HG02798 (cell line): ENCODE measurements at regions not wholly inside any gene's neighbourhood (a gene's known extent, or its start where the extent isn't known, plus 50 kb on each side); places are given as distances from the start of the nearest gene placed in this dataset.

Experiments used
- ATAC-seq: cut with Tn5 transposase; IDR thresholded peaks from one replicate; pipeline ENCODE4 v1.9.1; 2021; ENCODE audit warnings: mild to moderate bottlenecking; ENCODE audit not compliant: unreplicated experiment, poor library complexity

GRCh38 chr15:26378304-26378703, 394.6 kb downstream of the GABRB3 start:
- no peak for ATAC-seq

DNA sequence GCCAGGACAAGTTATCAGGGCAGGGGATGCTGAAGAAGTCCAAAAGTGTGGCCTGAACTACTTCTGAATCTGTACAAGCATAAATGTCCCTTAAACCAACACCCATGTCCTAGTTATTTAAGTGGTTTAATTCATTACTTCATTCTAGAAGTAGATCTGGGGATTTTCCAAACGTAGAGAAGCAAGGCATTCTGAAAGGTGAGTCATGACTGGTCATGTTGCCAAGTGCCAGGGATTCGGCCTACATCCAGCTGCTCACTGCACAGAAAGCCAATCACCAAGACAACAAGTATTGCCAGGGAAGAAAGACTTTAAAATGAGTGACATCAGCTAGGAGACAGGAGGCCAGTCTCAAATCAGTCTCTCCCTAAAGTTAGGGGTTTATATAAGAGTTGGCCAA, 396.6 kb downstream of the GABRB3 start:
- ATAC-seq: no peak

DNA sequence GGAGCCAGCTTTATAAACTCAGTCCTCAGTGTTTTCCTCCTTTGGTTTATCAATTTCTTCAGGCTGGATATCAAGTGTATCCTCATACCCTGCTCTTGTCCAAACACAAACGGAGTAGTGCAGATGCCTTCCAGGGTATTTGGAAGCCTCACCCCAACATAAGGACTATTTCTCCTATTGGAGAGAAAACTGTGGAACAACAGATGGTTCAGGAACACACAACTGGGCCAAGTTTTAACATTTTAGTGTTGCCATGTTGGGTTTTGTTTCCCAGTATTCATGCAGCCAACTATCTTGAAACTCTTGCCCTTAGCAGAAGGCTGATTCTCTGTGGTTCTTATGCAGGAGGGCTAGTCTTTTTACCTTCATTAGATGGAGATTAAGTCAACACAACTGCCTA, 398.1 kb downstream of the GABRB3 start:
- no peak for ATAC-seq

DNA sequence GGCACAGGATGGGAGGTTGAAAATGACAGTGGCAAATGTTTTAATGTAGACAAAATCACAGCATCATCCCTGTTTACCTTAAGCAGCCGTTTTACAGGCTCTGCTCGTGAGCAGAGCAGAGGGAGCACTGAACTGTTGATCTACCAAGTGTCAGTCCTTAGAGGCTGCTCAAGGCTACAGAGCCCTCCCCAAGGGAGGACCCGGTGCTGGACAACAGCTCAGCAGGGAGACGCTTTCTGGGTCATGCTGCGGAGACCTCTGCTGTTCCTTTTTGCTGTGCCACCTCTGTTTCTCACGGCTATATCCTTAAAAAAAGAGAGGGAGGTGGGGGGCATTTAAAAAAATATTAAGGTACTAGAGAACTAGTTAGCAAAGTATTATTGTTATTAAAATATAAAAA, 400.2 kb downstream of the GABRB3 start:
- ATAC-seq: no peak

GRCh38 chr15:26365077-26365476, 407.8 kb downstream of the GABRB3 start:
- no peak for ATAC-seq

DNA sequence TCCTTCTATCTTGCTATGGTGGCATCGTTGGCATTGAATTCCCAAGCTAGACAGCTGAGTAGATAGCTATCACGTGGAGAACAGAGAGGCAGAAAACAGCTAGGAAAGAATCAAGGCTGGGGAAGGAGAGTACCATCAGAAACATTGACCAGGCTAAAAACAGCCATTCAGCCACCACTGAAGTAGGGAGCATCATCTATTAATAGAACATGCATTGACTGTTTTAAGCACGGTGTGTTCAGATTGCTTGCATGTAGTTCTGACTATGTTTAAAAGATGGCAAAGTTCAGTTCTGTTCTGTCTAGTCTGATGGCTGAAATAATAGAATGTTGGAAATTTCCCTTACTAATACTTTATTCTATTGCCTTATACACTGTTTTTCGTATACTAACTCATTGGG, 413.0 kb downstream of the GABRB3 start:
- ATAC-seq: no peak

- no peak for ATAC-seq
These were observed 414.2 kb downstream of the GABRB3 start for GRCh38 chr15:26358708-26359107.

- no peak for ATAC-seq
These were observed 415.2 kb downstream of the GABRB3 start for GRCh38 chr15:26357653-26358052.

DNA sequence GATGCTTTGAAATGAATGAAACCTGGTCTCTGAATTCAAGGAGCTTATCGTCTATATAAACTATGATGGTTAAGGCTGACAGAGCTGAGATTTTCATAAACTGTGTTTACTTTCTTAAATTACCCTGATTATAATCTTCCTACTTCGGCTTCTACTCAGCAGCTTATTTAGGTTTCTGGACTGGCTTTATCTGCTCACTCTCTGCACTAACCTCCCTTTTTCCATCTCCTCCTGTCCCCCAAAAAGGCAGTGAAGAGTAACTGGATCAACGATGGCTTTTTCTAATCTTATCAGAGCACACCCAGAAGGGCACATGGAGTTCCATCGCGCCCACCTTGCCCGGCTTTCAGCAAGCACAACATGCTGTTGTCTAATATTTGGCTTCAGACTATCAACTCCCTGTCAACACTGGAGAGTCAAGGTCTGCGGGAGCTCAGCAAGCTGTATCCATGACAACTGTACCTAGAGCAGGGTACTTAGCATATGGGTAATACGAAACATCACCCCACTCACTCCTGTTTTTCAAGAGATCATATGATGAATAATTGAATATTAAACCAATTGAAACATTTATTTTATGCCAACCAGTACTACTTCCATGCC, 417.3 kb downstream of the GABRB3 start:
- ATAC-seq: no peak

- ATAC-seq: no peak
These were observed 420.0 kb downstream of the GABRB3 start for GRCh38 chr15:26352909-26353308.

DNA sequence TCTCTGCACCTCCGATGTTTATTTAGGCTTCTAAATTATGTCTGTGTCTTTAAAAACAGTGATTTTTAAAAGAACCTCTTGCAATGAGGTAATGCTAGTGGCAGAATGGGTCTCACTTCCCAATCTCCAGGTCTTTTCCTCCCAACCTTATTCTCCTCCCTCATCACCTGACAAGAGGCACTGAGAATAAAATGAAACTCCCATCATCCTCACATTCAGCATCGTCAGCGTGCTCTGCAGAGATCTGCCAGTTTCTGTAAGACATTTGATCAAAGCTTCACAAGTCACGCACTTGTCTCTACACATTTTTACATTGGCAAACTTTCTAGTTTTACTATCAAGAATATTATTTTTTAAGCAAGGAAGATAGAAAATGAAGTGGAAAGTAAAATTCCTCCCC, 420.5 kb downstream of the GABRB3 start:
- ATAC-seq: no peak

- ATAC-seq: no peak
These were observed 447.4 kb downstream of the GABRB3 start for GRCh38 chr15:26325495-26325894.

GRCh38 chr15:26323566-26323965, 449.3 kb downstream of the GABRB3 start:
- ATAC-seq: no peak

DNA sequence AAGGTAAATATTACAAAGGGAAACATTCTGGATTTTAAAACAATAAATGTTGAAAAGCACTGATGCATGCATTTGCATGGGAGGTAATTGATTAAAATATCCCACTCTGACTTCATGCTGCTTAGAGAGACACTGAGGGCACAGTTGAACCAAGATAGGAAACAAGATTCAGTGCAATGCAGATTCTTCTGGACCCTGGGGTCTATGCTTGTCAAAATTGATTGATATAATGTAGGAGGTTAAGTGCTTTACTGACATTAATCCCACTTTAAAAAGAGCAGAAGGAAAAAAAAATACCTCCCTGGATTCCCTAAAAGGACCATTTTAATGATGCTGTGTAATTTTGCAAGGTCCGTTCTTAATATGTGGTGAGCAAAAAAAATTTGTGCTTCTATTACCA, 454.2 kb downstream of the GABRB3 start:
- no peak for ATAC-seq

- ATAC-seq: no peak
These were observed 451.4 kb upstream of the ATP10A start for GRCh38 chr15:26314577-26314976.

DNA sequence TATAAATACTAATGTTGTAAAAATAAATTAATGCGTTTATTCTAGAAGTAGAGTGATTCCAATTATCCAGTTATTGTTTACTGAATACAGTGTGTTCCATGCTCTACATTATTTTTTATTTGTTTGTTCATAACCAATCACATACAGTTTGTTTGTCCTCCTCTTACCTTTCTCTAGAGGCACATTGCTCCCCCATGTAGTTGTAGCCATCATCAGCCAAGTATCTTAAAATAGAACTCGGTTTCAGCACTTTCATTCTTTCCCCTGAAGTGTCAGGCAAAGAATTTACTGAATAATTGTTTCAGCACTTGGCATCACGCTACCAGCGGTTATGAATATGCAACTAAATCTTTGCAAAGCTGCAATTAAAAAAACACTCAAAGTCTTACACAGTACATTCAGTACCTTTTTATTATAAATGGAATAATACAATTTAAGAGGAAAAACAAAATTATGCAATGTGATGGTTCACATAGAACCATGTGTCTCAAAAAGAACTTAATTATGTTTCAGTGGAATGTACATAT, 448.6 kb upstream of the ATP10A start:
- no peak for ATAC-seq

GRCh38 chr15:26298659-26299170, 435.6 kb upstream of the ATP10A start:
- ATAC-seq: no peak

- ATAC-seq: no peak
These were observed 435.0 kb upstream of the ATP10A start for GRCh38 chr15:26298010-26298658.

- no peak for ATAC-seq
These were observed 432.4 kb upstream of the ATP10A start for GRCh38 chr15:26295336-26296085.

- no peak for ATAC-seq
These were observed 431.0 kb upstream of the ATP10A start for GRCh38 chr15:26294059-26294689.

DNA sequence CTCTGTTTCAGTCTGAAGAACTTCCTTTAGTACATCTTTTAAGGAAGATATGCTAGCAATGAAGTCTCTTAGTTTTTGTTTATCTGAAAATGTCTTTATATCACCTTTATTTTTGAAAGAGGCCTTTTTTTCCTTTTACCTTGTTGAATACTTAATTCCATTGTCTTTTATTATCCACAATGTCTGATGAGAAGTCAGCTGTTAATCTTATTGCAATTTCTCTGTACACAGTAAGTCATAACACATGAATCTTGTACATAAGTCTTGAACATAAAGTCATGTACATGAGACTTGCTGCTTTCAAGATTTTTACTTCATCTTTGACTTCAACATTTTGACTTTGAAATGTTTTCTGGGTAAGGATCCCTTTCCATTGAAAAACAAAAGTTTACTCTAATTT, 424.3 kb upstream of the ATP10A start:
- ATAC-seq: no peak
